NCI-H460 (cell line): ENCODE measurements at regions not wholly inside any gene's neighbourhood (a gene's known extent, or its start where the extent isn't known, plus 50 kb on each side); places are given as distances from the start of the nearest gene placed in this dataset.

Source experiments
- DNase-seq: peaks from one replicate; pipeline ENCODE4 v3.0.0-alpha.2; 2016; ENCODE audit warnings: low read depth; ENCODE audit errors: extremely low read depth
- small RNA-seq, 2 experiments: library from RNA; depleted of rRNA; stranded (forward); fragments of <200 nt; gene quantifications; one replicate each; pipeline ENCODE3, GENCODE V24; 2014

DNA sequence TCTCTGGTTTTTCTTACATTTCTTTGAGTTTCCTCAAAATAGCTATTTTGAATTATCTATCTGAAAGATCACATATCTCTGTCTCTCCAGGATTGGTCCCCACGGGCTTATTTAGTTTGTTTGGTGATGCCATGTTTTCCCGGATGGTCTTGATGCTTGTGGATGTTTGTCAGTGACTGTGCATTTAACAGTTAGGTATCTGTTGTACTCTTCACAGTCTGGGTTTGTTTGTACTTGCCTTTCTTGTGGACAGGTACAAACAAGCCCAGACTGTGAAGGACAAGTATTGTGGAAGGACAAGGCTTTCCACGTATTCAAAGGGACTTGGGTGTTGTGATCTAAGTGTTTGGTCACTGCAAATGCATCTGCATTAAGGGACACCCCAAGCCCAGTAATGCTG, 49.9 kb upstream of the TOP1 start:
- no peak for DNase-seq

Small RNAs in the stretch of these regions (small RNA-seq; reads per million reads assigned to genes)
- 0 reads per million in 2 experiments for gene RNA5SP484
